Gastrocnemius medialis (tissue), 4 donors: ENCODE measurements at regions not wholly inside any gene's neighbourhood (a gene's known extent, or its start where the extent isn't known, plus 50 kb on each side); places are given as distances from the start of the nearest gene placed in this dataset.
"Not testable (repeated sequence)": the region's sequence is repeated elsewhere in the genome, so short reads cannot be mapped to it uniquely, and the experiment has no call there.

ENCODE experiments used
- ATAC-seq, 2 donors: fragments of 150-250 bp; one replicate each; pipeline ENCODE4 v1.9.1; 2016
- DNase-seq, 2 donors: peaks; one replicate each; pipeline ENCODE4 v3.0.0-alpha.2; 2019
- H3K27ac ChIP-seq, 4 donors: fragments of 200-600 bp; sonication (generic); 1 replicate in 1 of 4; 2 replicates in 3 of 4; pipeline ENCODE4 v1.5.1; 2016 to 2018; ENCODE audit warnings: mild to moderate bottlenecking in 2 of 4, moderate library complexity in 1 of 4
- H3K27me3 ChIP-seq, 3 donors: fragments of 200-600 bp; sonication (generic) in 2 of 3; 1 replicate in 1 of 3; 2 replicates in 2 of 3; pipeline versions ENCODE4 v1.5.1 to v1.6.0; 2016 to 2019; ENCODE audit warnings: mild to moderate bottlenecking in 1 of 3, moderate library complexity in 1 of 3
- H3K36me3 ChIP-seq, 2 donors: fragments of 200-600 bp; sonication (generic) in 1 of 2; one replicate each; pipeline ENCODE4 v1.5.1; 2017 to 2018
- H3K4me1 ChIP-seq, 2 donors: fragments of 200-600 bp; sonication (generic) in 1 of 2; one replicate each; pipeline ENCODE4 v1.5.1; 2016 to 2017; ENCODE audit warnings: mild to moderate bottlenecking in 2 of 2
- H3K4me3 ChIP-seq, 4 donors: fragments of 200-600 bp; sonication (generic) in 3 of 4; 1 replicate in 1 of 4; 2 replicates in 3 of 4; pipeline ENCODE4 v1.5.1; 2016 to 2019; ENCODE audit warnings: mild to moderate bottlenecking in 2 of 4
- H3K9me3 ChIP-seq, 3 donors: fragments of 200-600 bp; sonication (generic) in 2 of 3; 1 replicate in 1 of 3; 2 replicates in 2 of 3; pipeline ENCODE4 v1.5.1; 2016 to 2019
- CTCF ChIP-seq, 5 experiments: fragments of 450-650 bp in 3 of 5; fragments of 200-600 bp in 2 of 5; sonication (generic) in 2 of 5; IDR thresholded peaks in 4 of 5; conservative IDR thresholded peaks in 1 of 5; 1 replicate in 4 of 5; 2 replicates in 1 of 5; pipeline ENCODE4 v1.5.1; 2016 to 2019; ENCODE audit warnings: antibody characterized with exemption in 5 of 5, mild to moderate bottlenecking in 3 of 5, moderate library complexity in 3 of 5
- POLR2A ChIP-seq, 2 donors: fragments of 450-650 bp; IDR thresholded peaks; one replicate each; pipeline ENCODE4 v1.6.1; 2017; ENCODE audit warnings: antibody characterized with exemption in 2 of 2, mild to moderate bottlenecking in 2 of 2, moderate library complexity in 2 of 2
- in situ Hi-C, 4 donors: fragments of 200-750 bp; cut with MboI; loops; one replicate each; pipeline versions ENCODE4 v1.15.0 to v1.8.0; 2017; ENCODE audit warnings: low sequenced_read_pairs in 4 of 4
- intact Hi-C: fragments of 100-400 bp; cut with DNase I; formaldehyde crosslinking; loops from one replicate; pipeline ENCODE4 v1.15.1; 2023; ENCODE audit warnings: low total_unique reads

GRCh38 chr21:39073063-39073462 is 110.2 kb downstream of the PSMG1 start:
- ATAC-seq (no peak), DNase-seq (no peak)
- H3K4me3 ChIP-seq, result no peak overlapping the region
- TF ChIP-seq POLR2A (IDR thresholded peaks at IDR 0.05) (no peak), CTCF (IDR thresholded peaks at IDR 0.05 in 4 of 5, conservative IDR thresholded peaks at IDR 0.05 in 1 of 5) (no peak)
- no peaks in the 10 kb centered on the region for H3K27me3 ChIP-seq
- intact Hi-C loops (no loop called here), in situ Hi-C loops (no loop called here)
- H3K4me1 ChIP-seq, result no peaks in the 10 kb centered on the region
- no peaks in the 10 kb centered on the region for H3K9me3 ChIP-seq
- H3K27ac ChIP-seq, result no peak overlapping the region
- no peaks in the 10 kb centered on the region for H3K36me3 ChIP-seq

- in situ Hi-C loops, result no loop called here
- Histone ChIP-seq H3K9me3 (no peaks in the 10 kb centered on the region), H3K27ac (no peak overlapping the region), H3K36me3 (no peaks in the 10 kb centered on the region), H3K4me3 (no peak overlapping the region), H3K27me3 (no peaks in the 10 kb centered on the region), H3K4me1 (peaks cover 0 to 1% of the 10 kb centered on the region in 2 donors)
- DNase-seq, result no peak
- intact Hi-C loops, result no loop called here
- ATAC-seq, result no peak
- TF ChIP-seq POLR2A (IDR thresholded peaks at IDR 0.05), result no peak
- no peak for TF ChIP-seq CTCF (IDR thresholded peaks at IDR 0.05 in 4 of 5, conservative IDR thresholded peaks at IDR 0.05 in 1 of 5)
Observed at GRCh38 chr21:39072468-39072867, 110.8 kb downstream of the PSMG1 start.

- no peak for ATAC-seq
- intact Hi-C loops, result no loop called here
Observed at GRCh38 chr21:39071623-39072214, 111.5 kb downstream of the PSMG1 start.

GRCh38 chr21:39069856-39070255 is 113.4 kb downstream of the PSMG1 start:
- DNase-seq, H3K9me3 ChIP-seq, H3K36me3 ChIP-seq, H3K27ac ChIP-seq, H3K27me3 ChIP-seq, H3K4me3 ChIP-seq, intact Hi-C loops, ATAC-seq, in situ Hi-C loops: not testable (repeated sequence)
- H3K4me1 ChIP-seq, result peaks cover 2 to 18% of the 10 kb centered on the region in 2 donors

More at GRCh38 chr21:39071623-39072214, 111.5 kb downstream of the PSMG1 start:
- DNase-seq, result no peak
- no peaks in the 10 kb centered on the region for H3K27me3 ChIP-seq
- no peak overlapping the region for H3K4me3 ChIP-seq
- H3K4me1 ChIP-seq, result peaks cover 2 to 7% of the 10 kb centered on the region in 2 donors
- no peaks in the 10 kb centered on the region for H3K36me3 ChIP-seq
- no peaks in the 10 kb centered on the region for H3K9me3 ChIP-seq
- TF ChIP-seq POLR2A (IDR thresholded peaks at IDR 0.05), result no peak
- H3K27ac ChIP-seq, result no peak overlapping the region
- in situ Hi-C loops, result no loop called here

- Histone ChIP-seq H3K4me3 (no peak overlapping the region), H3K27ac (peak overlapping the region in 3 of 4 donors; percentile 9 to 61 (median 50)), H3K9me3 (no peaks in the 10 kb centered on the region), H3K4me1 (peaks cover 2 to 18% of the 10 kb centered on the region in 2 donors), H3K36me3 (no peaks in the 10 kb centered on the region), H3K27me3 (no peaks in the 10 kb centered on the region)
- in situ Hi-C loops (no loop called here), intact Hi-C loops (no loop called here)
- no peak for TF ChIP-seq POLR2A (IDR thresholded peaks at IDR 0.05)
- peak in 1 of 5 experiments; percentile 10 for TF ChIP-seq CTCF (IDR thresholded peaks at IDR 0.05 in 4 of 5, conservative IDR thresholded peaks at IDR 0.05 in 1 of 5)
- ATAC-seq (peak; percentile 30 to 45), DNase-seq (no peak)
Observed at GRCh38 chr21:39066829-39067780, 116.1 kb downstream of the PSMG1 start.
